Mesenchymal stem cell (in vitro differentiated cells and primary cell): ENCODE measurements at regions not wholly inside any gene's neighbourhood (a gene's known extent, or its start where the extent isn't known, plus 50 kb on each side); places are given as distances from the start of the nearest gene placed in this dataset.

Source experiments
- DNase-seq: peaks from one replicate; pipeline ENCODE4 v3.0.0-alpha.2; 2013
- H2AFZ ChIP-seq: one replicate; pipeline ENCODE4 v1.6.1; 2013; ENCODE audit warnings: low read depth, mild to moderate bottlenecking, control low read depth, inconsistent platforms, low read length, moderate library complexity
- H2AK5ac ChIP-seq: 2 replicates; pipeline ENCODE4 v1.6.1; 2013; ENCODE audit warnings: low read length, moderate library complexity, mild to moderate bottlenecking, inconsistent platforms; ENCODE audit not compliant: severe bottlenecking
- H2BK120ac ChIP-seq: one replicate; pipeline ENCODE4 v1.6.1; 2013; ENCODE audit warnings: low read depth, mild to moderate bottlenecking, inconsistent platforms, low read length, moderate library complexity
- H2BK12ac ChIP-seq, 2 experiments: one replicate each; pipeline ENCODE4 v1.6.1; 2013; ENCODE audit warnings: inconsistent platforms in 2 of 2, low read length in 2 of 2, mild to moderate bottlenecking in 2 of 2, moderate library complexity in 2 of 2, control low read depth in 1 of 2
- H2BK15ac ChIP-seq: one replicate; pipeline ENCODE4 v1.6.1; 2013; ENCODE audit warnings: mild to moderate bottlenecking, low read depth, inconsistent platforms; ENCODE audit not compliant: poor library complexity, severe bottlenecking
- H2BK5ac ChIP-seq: 2 replicates; pipeline ENCODE4 v1.6.1; 2013; ENCODE audit warnings: low read depth, mild to moderate bottlenecking, low read length, control low read depth, inconsistent platforms; ENCODE audit not compliant: poor library complexity, severe bottlenecking
- H3K14ac ChIP-seq, 2 experiments: one replicate each; pipeline ENCODE4 v1.6.1; 2013; ENCODE audit warnings: inconsistent platforms in 2 of 2, low read length in 2 of 2, control low read depth in 1 of 2, mild to moderate bottlenecking in 1 of 2, moderate library complexity in 1 of 2
- H3K18ac ChIP-seq, 2 experiments: one replicate each; pipeline ENCODE4 v1.6.1; 2013; ENCODE audit warnings: inconsistent platforms in 2 of 2, low read length in 2 of 2, control low read depth in 1 of 2, low read depth in 1 of 2, mild to moderate bottlenecking in 1 of 2
- H3K23ac ChIP-seq, 2 experiments: one replicate each; pipeline ENCODE4 v1.6.1; 2013; ENCODE audit warnings: inconsistent platforms in 2 of 2, low read length in 2 of 2, mild to moderate bottlenecking in 2 of 2, moderate library complexity in 2 of 2, control low read depth in 1 of 2
- H3K27ac ChIP-seq: 2 replicates; pipeline ENCODE4 v1.5.1; 2013; ENCODE audit warnings: mild to moderate bottlenecking, moderate library complexity, low read length, control low read depth, inconsistent platforms; ENCODE audit not compliant: poor library complexity, severe bottlenecking
- H3K27me3 ChIP-seq, 2 experiments: 2 replicates each; pipeline versions ENCODE4 v1.6.1 to v1.7.0; 2013; ENCODE audit warnings: low read length in 2 of 2, mild to moderate bottlenecking in 2 of 2, moderate library complexity in 2 of 2, control low read depth in 1 of 2, inconsistent platforms in 1 of 2; ENCODE audit not compliant: control insufficient read depth in 1 of 2, insufficient read depth in 1 of 2
- H3K36me3 ChIP-seq, 2 experiments: 2 replicates each; pipeline versions ENCODE4 v1.6.1 to v1.7.0; 2013; ENCODE audit warnings: low read length in 2 of 2, control low read depth in 1 of 2, inconsistent platforms in 1 of 2, low read depth in 1 of 2, mild to moderate bottlenecking in 1 of 2; ENCODE audit not compliant: insufficient read depth in 2 of 2, control insufficient read depth in 1 of 2
- H3K4ac ChIP-seq, 2 experiments: one replicate each; pipeline ENCODE4 v1.6.1; 2013; ENCODE audit warnings: inconsistent platforms in 2 of 2, low read length in 2 of 2, mild to moderate bottlenecking in 2 of 2, moderate library complexity in 2 of 2, control low read depth in 1 of 2, low read depth in 1 of 2
- H3K4me1 ChIP-seq: 2 replicates; pipeline ENCODE4 v1.6.1; 2013; ENCODE audit warnings: low read depth, low read length, control low read depth; ENCODE audit not compliant: control insufficient read depth, insufficient read depth
- H3K4me2 ChIP-seq: 2 replicates; pipeline ENCODE4 v1.6.1; 2013; ENCODE audit warnings: low read length, mild to moderate bottlenecking, inconsistent platforms; ENCODE audit not compliant: poor library complexity, severe bottlenecking
- H3K4me3 ChIP-seq, 2 experiments: 2 replicates each; pipeline versions ENCODE4 v1.5.1 to v1.7.0; 2013; ENCODE audit warnings: low read length in 2 of 2, mild to moderate bottlenecking in 2 of 2, control low read depth in 1 of 2, low read depth in 1 of 2; ENCODE audit not compliant: insufficient read depth in 1 of 2
- H3K79me1 ChIP-seq: replicated peaks from 2 replicates; pipeline ENCODE4 v1.6.1; 2013; ENCODE audit warnings: mild to moderate bottlenecking, control low read depth, low read length, inconsistent platforms; ENCODE audit not compliant: poor library complexity, severe bottlenecking
- H3K9ac ChIP-seq: 2 replicates; pipeline ENCODE4 v1.7.0; 2013; ENCODE audit warnings: mild to moderate bottlenecking, low read length, moderate library complexity
- H3K9me3 ChIP-seq: 2 replicates; pipeline ENCODE4 v1.7.0; 2013; ENCODE audit warnings: mild to moderate bottlenecking, low read length; ENCODE audit not compliant: control insufficient read depth
- H4K8ac ChIP-seq: one replicate; pipeline ENCODE4 v1.6.1; 2013; ENCODE audit warnings: inconsistent platforms, mild to moderate bottlenecking, low read length, moderate library complexity
- H4K91ac ChIP-seq: one replicate; pipeline ENCODE4 v1.6.1; 2013; ENCODE audit warnings: mild to moderate bottlenecking, low read length, inconsistent platforms
- WGBS: methylation state at CpG from one replicate; pipeline ENCODE4 v1.1.7; 2013; ENCODE audit warnings: mixed read lengths; 5-methylcytosine and 5-hydroxymethylcytosine counted together

DNA sequence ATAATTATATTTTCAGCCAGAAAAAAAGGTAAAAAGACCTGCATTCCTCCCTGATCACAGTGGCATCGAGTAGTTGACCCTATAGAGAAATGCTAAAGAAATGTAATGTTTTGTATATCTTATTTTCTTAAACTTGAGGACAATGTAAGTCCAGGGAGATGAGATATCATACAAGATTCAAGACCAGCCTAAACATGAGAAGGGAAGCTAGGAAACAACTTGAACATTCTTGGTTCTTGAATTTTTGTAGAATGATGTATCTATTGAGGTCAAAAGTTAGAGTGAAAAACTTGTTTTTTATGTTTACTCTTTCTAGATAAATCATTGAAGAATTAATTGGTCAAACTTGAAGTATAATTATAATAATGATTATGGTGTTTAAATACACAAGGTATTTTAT, 497.7 kb upstream of the TBL1XR1 start:
- no peaks in the 10 kb centered on the region for H3K4me1 ChIP-seq
- no peak overlapping the region for H3K23ac ChIP-seq
- no peak overlapping the region for H4K8ac ChIP-seq
- no peak overlapping the region for H2BK15ac ChIP-seq
- DNase-seq = peak; percentile 12
- H2AK5ac ChIP-seq = no peak overlapping the region
- H3K9ac ChIP-seq = no peak overlapping the region
- no peak overlapping the region for H4K91ac ChIP-seq
- no CpG with 5 or more reads among the region's 1 CpG for WGBS
- no peak overlapping the region for H2BK5ac ChIP-seq
- no peaks in the 10 kb centered on the region for H3K36me3 ChIP-seq
- H2BK12ac ChIP-seq = no peak overlapping the region
- H2AFZ ChIP-seq = no peak overlapping the region
- H3K27me3 ChIP-seq = no peaks in the 10 kb centered on the region
- H3K18ac ChIP-seq = no peak overlapping the region
- no peaks in the 10 kb centered on the region for H3K79me1 ChIP-seq
- no peak overlapping the region for H3K4me2 ChIP-seq
- no peak overlapping the region for H2BK120ac ChIP-seq
- no peaks in the 10 kb centered on the region for H3K9me3 ChIP-seq
- H3K4me3 ChIP-seq = no peak overlapping the region
- H3K27ac ChIP-seq = no peak overlapping the region
- no peak overlapping the region for H3K14ac ChIP-seq
- H3K4ac ChIP-seq = no peak overlapping the region

DNA sequence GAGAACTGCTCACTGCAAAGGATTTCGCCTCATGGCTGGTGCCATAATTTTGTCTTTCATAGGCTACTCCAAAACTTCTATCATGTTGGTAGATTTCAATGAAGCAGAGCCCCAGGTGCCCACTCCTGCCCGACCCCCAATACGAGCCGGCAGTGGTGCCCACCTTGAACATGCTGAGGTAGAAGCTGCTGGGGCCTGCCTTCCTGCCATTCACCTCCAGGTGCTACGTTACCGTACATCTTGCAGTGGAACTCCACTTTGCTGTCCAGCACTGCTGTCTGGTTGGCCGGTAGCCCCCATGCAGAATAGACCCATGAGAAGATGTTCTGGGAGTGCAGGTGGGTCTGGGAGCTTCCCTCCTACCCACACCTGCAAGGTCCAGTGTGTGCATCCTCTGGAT, 502.8 kb upstream of the TBL1XR1 start:
- Histone ChIP-seq H3K4me3 (no peak overlapping the region), H3K14ac (no peak overlapping the region), H2AK5ac (no peak overlapping the region), H3K36me3 (no peaks in the 10 kb centered on the region), H3K4me2 (no peak overlapping the region), H2AFZ (no peak overlapping the region), H3K9ac (no peak overlapping the region), H3K23ac (no peak overlapping the region), H4K91ac (no peak overlapping the region), H2BK120ac (no peak overlapping the region), H3K27ac (no peak overlapping the region), H3K18ac (no peak overlapping the region), H2BK12ac (no peak overlapping the region), H3K79me1 (no peaks in the 10 kb centered on the region), H2BK15ac (no peak overlapping the region), H3K4me1 (no peaks in the 10 kb centered on the region), H3K9me3 (no peaks in the 10 kb centered on the region), H2BK5ac (no peak overlapping the region), H3K4ac (no peak overlapping the region), H3K27me3 (no peaks in the 10 kb centered on the region), H4K8ac (no peak overlapping the region)
- WGBS = 97% methylated on average over 7 of the region's 7 CpGs
- DNase-seq = no peak

- no peak overlapping the region for H4K8ac ChIP-seq
- 90% methylated on average over 3 of the region's 3 CpGs for WGBS
- no peaks in the 10 kb centered on the region for H3K4me1 ChIP-seq
These were observed 506.5 kb upstream of the TBL1XR1 start for GRCh38 chr3:177703788-177704187.

GRCh38 chr3:177705976-177706823, 508.9 kb upstream of the TBL1XR1 start:
- Histone ChIP-seq H2AK5ac (no peak overlapping the region), H3K9ac (no peak overlapping the region), H3K4me3 (no peak overlapping the region), H4K91ac (no peak overlapping the region), H2BK15ac (no peak overlapping the region), H3K79me1 (no peaks in the 10 kb centered on the region), H4K8ac (no peak overlapping the region), H3K36me3 (no peaks in the 10 kb centered on the region), H2BK120ac (no peak overlapping the region), H2BK12ac (peak overlapping the region in 1 of 2 experiments; percentile 52), H2AFZ (no peak overlapping the region), H3K4ac (no peak overlapping the region), H3K23ac (no peak overlapping the region), H3K4me2 (no peak overlapping the region), H3K27me3 (no peaks in the 10 kb centered on the region), H2BK5ac (no peak overlapping the region), H3K14ac (no peak overlapping the region), H3K9me3 (no peaks in the 10 kb centered on the region), H3K18ac (no peak overlapping the region), H3K4me1 (no peaks in the 10 kb centered on the region), H3K27ac (no peak overlapping the region)
- WGBS = 86% methylated on average over 3 of the region's 4 CpGs
- no peak for DNase-seq

More at GRCh38 chr3:177703788-177704187, 506.5 kb upstream of the TBL1XR1 start:
- Histone ChIP-seq H2BK15ac (no peak overlapping the region), H3K4me2 (no peak overlapping the region), H2AFZ (no peak overlapping the region), H2BK120ac (no peak overlapping the region), H2BK5ac (no peak overlapping the region), H3K23ac (no peak overlapping the region), H2AK5ac (no peak overlapping the region), H3K14ac (no peak overlapping the region), H3K18ac (no peak overlapping the region), H3K79me1 (no peaks in the 10 kb centered on the region), H3K9ac (no peak overlapping the region), H3K9me3 (no peaks in the 10 kb centered on the region), H3K4ac (no peak overlapping the region), H3K4me3 (no peak overlapping the region), H2BK12ac (peak overlapping the region in 1 of 2 experiments; percentile 11), H4K91ac (no peak overlapping the region), H3K36me3 (no peaks in the 10 kb centered on the region), H3K27ac (no peak overlapping the region), H3K27me3 (no peaks in the 10 kb centered on the region)
- DNase-seq = no peak
